H7 (cell line): ENCODE measurements at regions not wholly inside any gene's neighbourhood (a gene's known extent, or its start where the extent isn't known, plus 50 kb on each side); places are given as distances from the start of the nearest gene placed in this dataset.
A peak's percentile ranks its signal among the peaks of the same experiment; 100 is the strongest.
"Not testable (repeated sequence)": the region's sequence is repeated elsewhere in the genome, so short reads cannot be mapped to it uniquely, and the experiment has no call there.

Source experiments
- DNase-seq: peaks from one replicate; pipeline ENCODE4 v3.0.0; 2012
- H3K27me3 ChIP-seq: 2 replicates; pipeline ENCODE4 v1.6.0; 2011; ENCODE audit warnings: mild to moderate bottlenecking, low read length; ENCODE audit not compliant: control insufficient read depth, insufficient read depth
- H3K36me3 ChIP-seq: replicated peaks from 2 replicates; pipeline ENCODE4 v1.5.1; 2011; ENCODE audit warnings: low read length; ENCODE audit not compliant: control insufficient read depth, insufficient read depth
- H3K4me3 ChIP-seq: 2 replicates; pipeline ENCODE4 v1.5.1; 2011; ENCODE audit warnings: low read depth, mild to moderate bottlenecking, control low read depth, low read length, moderate library complexity; ENCODE audit not compliant: insufficient read depth

- not testable (repeated sequence) for H3K4me3 ChIP-seq, DNase-seq, H3K36me3 ChIP-seq, H3K27me3 ChIP-seq
These were observed 134.5 kb upstream of the FZD8 start for GRCh38 chr10:35776557-35776956.

GRCh38 chr10:35774109-35774508 is 132.0 kb upstream of the FZD8 start:
- DNase-seq: no peak
- H3K27me3 ChIP-seq: no peaks in the 10 kb centered on the region

GRCh38 chr10:35770817-35771355 is 128.8 kb upstream of the FZD8 start:
- H3K27me3 ChIP-seq: no peaks in the 10 kb centered on the region
- peak; percentile 30 for DNase-seq

More at GRCh38 chr10:35774109-35774508, 132.0 kb upstream of the FZD8 start:
- no peak overlapping the region for H3K4me3 ChIP-seq
- no peaks in the 10 kb centered on the region for H3K36me3 ChIP-seq

GRCh38 chr10:35769795-35770194 is 127.7 kb upstream of the FZD8 start:
- H3K4me3 ChIP-seq: no peak overlapping the region
- DNase-seq: no peak
- no peaks in the 10 kb centered on the region for H3K27me3 ChIP-seq
- H3K36me3 ChIP-seq: no peaks in the 10 kb centered on the region

More at GRCh38 chr10:35770817-35771355, 128.8 kb upstream of the FZD8 start:
- H3K4me3 ChIP-seq: no peak overlapping the region
- no peaks in the 10 kb centered on the region for H3K36me3 ChIP-seq

GRCh38 chr10:35768731-35769130 is 126.6 kb upstream of the FZD8 start:
- no peaks in the 10 kb centered on the region for H3K36me3 ChIP-seq
- DNase-seq: no peak
- H3K4me3 ChIP-seq: no peak overlapping the region
- H3K27me3 ChIP-seq: no peaks in the 10 kb centered on the region

- no peaks in the 10 kb centered on the region for H3K27me3 ChIP-seq
- no peak overlapping the region for H3K4me3 ChIP-seq
- no peak for DNase-seq
- H3K36me3 ChIP-seq: no peaks in the 10 kb centered on the region
These were observed 125.9 kb upstream of the FZD8 start for GRCh38 chr10:35768011-35768410.

- Histone ChIP-seq H3K36me3 (no peaks in the 10 kb centered on the region), H3K27me3 (no peaks in the 10 kb centered on the region), H3K4me3 (no peak overlapping the region)
- no peak for DNase-seq
These were observed 123.9 kb upstream of the FZD8 start for GRCh38 chr10:35765996-35766395.

- peak; percentile 52 for DNase-seq
- Histone ChIP-seq H3K36me3 (no peaks in the 10 kb centered on the region), H3K4me3 (no peak overlapping the region)
These were observed 123.0 kb upstream of the FZD8 start for GRCh38 chr10:35765066-35765527.

GRCh38 chr10:35762311-35763030 is 120.4 kb upstream of the FZD8 start:
- no peak for DNase-seq
- H3K36me3 ChIP-seq: no peaks in the 10 kb centered on the region
- H3K4me3 ChIP-seq: no peak overlapping the region
- no peaks in the 10 kb centered on the region for H3K27me3 ChIP-seq

More at GRCh38 chr10:35765066-35765527, 123.0 kb upstream of the FZD8 start:
- H3K27me3 ChIP-seq: no peaks in the 10 kb centered on the region

GRCh38 chr10:35758076-35758475 is 116.0 kb upstream of the FZD8 start:
- H3K36me3 ChIP-seq: no peaks in the 10 kb centered on the region
- H3K4me3 ChIP-seq: no peak overlapping the region
- no peaks in the 10 kb centered on the region for H3K27me3 ChIP-seq
- DNase-seq: no peak

- no peak overlapping the region for H3K4me3 ChIP-seq
- no peaks in the 10 kb centered on the region for H3K27me3 ChIP-seq
- no peaks in the 10 kb centered on the region for H3K36me3 ChIP-seq
- no peak for DNase-seq
These were observed 112.4 kb upstream of the FZD8 start for GRCh38 chr10:35754519-35754918.

- Histone ChIP-seq H3K4me3 (no peak overlapping the region), H3K36me3 (no peaks in the 10 kb centered on the region), H3K27me3 (no peaks in the 10 kb centered on the region)
- no peak for DNase-seq
These were observed 110.7 kb upstream of the FZD8 start for GRCh38 chr10:35752469-35753461.

- Histone ChIP-seq H3K4me3 (no peak overlapping the region), H3K36me3 (no peaks in the 10 kb centered on the region), H3K27me3 (no peaks in the 10 kb centered on the region)
- DNase-seq: no peak
These were observed 109.3 kb upstream of the FZD8 start for GRCh38 chr10:35751347-35751746.

GRCh38 chr10:35749230-35749629 is 107.1 kb upstream of the FZD8 start:
- H3K27me3 ChIP-seq: no peaks in the 10 kb centered on the region
- DNase-seq: no peak
- H3K4me3 ChIP-seq: no peak overlapping the region
- H3K36me3 ChIP-seq: no peaks in the 10 kb centered on the region
